SK-N-SH (cell line): ENCODE measurements at regions not wholly inside any gene's neighbourhood (a gene's known extent, or its start where the extent isn't known, plus 50 kb on each side); places are given as distances from the start of the nearest gene placed in this dataset.

Source experiments
- CTCF ChIA-PET: fragments of 300-600, 350-600 bp; formaldehyde crosslinking; extraction: SDS; loops from one replicate; lab custom pipeline; 2021; lab: Yijun Ruan, JAX
- POLR2A ChIA-PET: fragments of 350-600 bp; sonication (Branson Sonifier 250); formaldehyde crosslinking; extraction: SDS; loops from one replicate; lab custom pipeline; 2020; ENCODE audit warnings: antibody characterized with exemption, inconsistent platforms; lab: Yijun Ruan, JAX
- DNase-seq: peaks from one replicate; pipeline ENCODE4 v3.0.0; 2012
- H2AFZ ChIP-seq: fragments of 200-600 bp; sonication (generic); 2 replicates; pipeline ENCODE4 v1.8.1; 2016; ENCODE audit warnings: antibody characterized with exemption, mild to moderate bottlenecking, low read depth
- H3F3A ChIP-seq: fragments of 200-600 bp; sonication (generic); replicated peaks from 2 replicates; pipeline ENCODE3; 2016; ENCODE audit warnings: antibody characterized with exemption, mild to moderate bottlenecking; ENCODE audit not compliant: insufficient read depth
- H3K27ac ChIP-seq, 2 experiments: fragments of 200-500 bp in 1 of 2; fragments of 200-600 bp in 1 of 2; sonication (Bioruptor generic) in 1 of 2; sonication (generic), shearing (Covaris generic) in 1 of 2; 2 replicates each; pipeline versions ENCODE4 v1.5.1 to v1.6.1; 2014 to 2016; ENCODE audit warnings: low read depth in 2 of 2, inconsistent platforms in 1 of 2, low read length in 1 of 2, mild to moderate bottlenecking in 1 of 2, mixed read lengths in 1 of 2
- H3K27me3 ChIP-seq: fragments of 200-600 bp; sonication (generic), shearing (Covaris generic); 2 replicates; pipeline ENCODE4 v1.6.1; 2016; ENCODE audit warnings: mixed run types; ENCODE audit not compliant: insufficient read depth
- H3K36me3 ChIP-seq, 2 experiments: fragments of 200-500 bp in 1 of 2; fragments of 200-600 bp in 1 of 2; sonication (Bioruptor generic) in 1 of 2; sonication (generic) in 1 of 2; replicated peaks in 1 of 2; 2 replicates each; pipeline versions ENCODE3 to v1.5.1; 2014 to 2016; ENCODE audit warnings: low read length in 1 of 2, mild to moderate bottlenecking in 1 of 2; ENCODE audit not compliant: insufficient read depth in 2 of 2, control insufficient read depth in 1 of 2
- H3K4me1 ChIP-seq, 2 experiments: fragments of 200-500 bp in 1 of 2; fragments of 200-600 bp in 1 of 2; sonication (Bioruptor generic) in 1 of 2; sonication (generic), shearing (Covaris generic) in 1 of 2; 2 replicates each; pipeline versions ENCODE4 v1.5.1 to v1.6.1; 2014 to 2016; ENCODE audit warnings: low read depth in 1 of 2, low read length in 1 of 2, mixed run types in 1 of 2; ENCODE audit not compliant: insufficient read depth in 2 of 2, control insufficient read depth in 1 of 2
- H3K4me2 ChIP-seq: fragments of 200-600 bp; sonication (generic), shearing (Covaris generic); 2 replicates; pipeline ENCODE4 v1.6.1; 2017; ENCODE audit warnings: mixed run types
- H3K4me3 ChIP-seq, 2 experiments: fragments of 200-500 bp in 1 of 2; fragments of 200-600 bp in 1 of 2; sonication (Bioruptor generic) in 1 of 2; sonication (generic), shearing (Covaris generic) in 1 of 2; 2 replicates each; pipeline versions ENCODE4 v1.5.1 to v1.8.1; 2014 to 2016; ENCODE audit warnings: low read depth in 2 of 2, inconsistent platforms in 1 of 2, low read length in 1 of 2, mild to moderate bottlenecking in 1 of 2, mixed read lengths in 1 of 2, moderate library complexity in 1 of 2
- H3K79me2 ChIP-seq: fragments of 200-600 bp; sonication (generic); 2 replicates; pipeline ENCODE4 v1.8.1; 2017; ENCODE audit warnings: mild to moderate bottlenecking; ENCODE audit not compliant: insufficient read depth
- H3K9ac ChIP-seq: fragments of 200-600 bp; sonication (generic); 2 replicates; pipeline ENCODE4 v1.6.1; 2017; ENCODE audit warnings: mixed run types
- H3K9me2 ChIP-seq: fragments of 200-600 bp; sonication (generic); 2 replicates; pipeline ENCODE4 v1.6.1; 2017; ENCODE audit warnings: mixed run types
- H3K9me3 ChIP-seq: fragments of 200-600 bp; sonication (generic); 2 replicates; pipeline ENCODE4 v1.6.1; 2017; ENCODE audit warnings: mixed run types, mild to moderate bottlenecking, moderate library complexity
- H4K20me1 ChIP-seq: fragments of 200-600 bp; sonication (generic); 2 replicates; pipeline ENCODE4 v1.6.1; 2017; ENCODE audit warnings: mild to moderate bottlenecking, mixed run types; ENCODE audit not compliant: insufficient read depth
- EP300 ChIP-seq, 2 experiments: IDR thresholded peaks; 2 replicates each; pipeline versions ENCODE4 v1.4.0 to v1.6.1; 2012; ENCODE audit warnings: borderline replicate concordance in 1 of 2, low read depth in 1 of 2, low read length in 1 of 2
- FOSL2 ChIP-seq: IDR thresholded peaks from 2 replicates; pipeline ENCODE4 v1.4.0; 2012; ENCODE audit warnings: low read depth, mild to moderate bottlenecking, moderate library complexity, borderline replicate concordance
- FOXJ3 ChIP-seq: sonication (generic); formaldehyde crosslinking; IDR thresholded peaks from 2 replicates; pipeline ENCODE4 v1.5.1; 2020; ENCODE audit warnings: mild to moderate bottlenecking, missing genetic modification reagents
- FOXM1 ChIP-seq: IDR thresholded peaks from 2 replicates; pipeline ENCODE4 v1.4.0; 2012; ENCODE audit warnings: low read depth, mild to moderate bottlenecking
- GABPA ChIP-seq: IDR thresholded peaks from 2 replicates; pipeline ENCODE4 v1.4.0; 2012; ENCODE audit warnings: low read depth, mild to moderate bottlenecking
- GATA2 ChIP-seq: sonication (generic); formaldehyde crosslinking; IDR thresholded peaks from 2 replicates; pipeline ENCODE4 v1.5.0; 2020; ENCODE audit warnings: mild to moderate bottlenecking, missing genetic modification reagents
- IRF3 ChIP-seq: fragments of 150-350 bp; IDR thresholded peaks from 2 replicates; pipeline ENCODE4 v1.6.1; 2016; ENCODE audit warnings: mild to moderate bottlenecking, low read depth, low read length
- JUND ChIP-seq: IDR thresholded peaks from 2 replicates; pipeline ENCODE4 v1.4.0; 2012
- NFIC ChIP-seq: IDR thresholded peaks from 2 replicates; pipeline ENCODE4 v1.4.0; 2012; ENCODE audit warnings: borderline replicate concordance
- POLR2AphosphoS5 ChIP-seq: IDR thresholded peaks from 2 replicates; pipeline ENCODE4 v1.6.1; 2012; ENCODE audit warnings: low read depth, low read length
- RAD21 ChIP-seq: IDR thresholded peaks from 2 replicates; pipeline ENCODE4 v1.6.1; 2012; ENCODE audit warnings: mild to moderate bottlenecking, low read length
- RCOR1 ChIP-seq: fragments of 150-350 bp; IDR thresholded peaks from 2 replicates; pipeline ENCODE4 v1.6.1; 2017; ENCODE audit warnings: antibody characterized with exemption, low read length
- RFX5 ChIP-seq: IDR thresholded peaks from 2 replicates; pipeline ENCODE4 v1.6.1; 2012; ENCODE audit warnings: mild to moderate bottlenecking, improper control_type of control experiment, low read length
- RXRA ChIP-seq: IDR thresholded peaks from 2 replicates; pipeline ENCODE4 v1.4.0; 2012; ENCODE audit warnings: low read depth, mild to moderate bottlenecking, borderline replicate concordance
- TAF1 ChIP-seq: IDR thresholded peaks from 2 replicates; pipeline ENCODE4 v1.6.1; 2012; ENCODE audit warnings: low read depth, mild to moderate bottlenecking, low read length, moderate library complexity, borderline replicate concordance
- TEAD4 ChIP-seq: IDR thresholded peaks from 2 replicates; pipeline ENCODE4 v1.4.0; 2012; ENCODE audit warnings: mild to moderate bottlenecking, borderline replicate concordance; ENCODE audit not compliant: insufficient read depth
- WGBS: methylation state at CpG from one replicate; pipeline ENCODE4 v1.1.6; 2017; ENCODE audit warnings: low lambda C conversion rate; 5-methylcytosine and 5-hydroxymethylcytosine counted together
- TF ChIP-seq, protein P1 (sequence below): fragments of 150-350 bp; IDR thresholded peaks from 2 replicates; pipeline ENCODE4 v1.6.1; 2017; ENCODE audit warnings: antibody characterized with exemption, low read length, low read depth, borderline replicate concordance

DNA sequence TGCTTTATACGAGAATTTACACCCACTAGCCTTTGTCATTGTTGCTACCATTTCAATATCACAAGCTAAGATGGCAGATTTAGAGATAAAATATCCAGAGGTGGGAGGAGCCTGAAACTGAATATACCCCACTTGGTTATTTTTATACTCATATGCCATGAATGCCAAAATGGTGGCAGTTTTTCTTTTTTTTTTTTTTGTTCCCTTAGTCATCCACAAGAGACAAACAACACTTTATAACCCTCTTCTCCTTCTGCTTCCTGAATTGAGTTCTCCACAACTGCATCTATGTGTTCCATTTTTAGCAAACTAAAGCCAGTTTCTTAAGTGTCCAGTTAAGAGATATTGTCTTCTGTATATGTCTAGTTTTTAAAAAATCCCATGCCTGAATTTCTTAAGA lies 558.4 kb downstream of the LMO4 start:
- Histone ChIP-seq H3K4me3 (no peak overlapping the region), H3K9ac (no peak overlapping the region), H3F3A (no peaks in the 10 kb centered on the region), H3K27me3 (no peaks in the 10 kb centered on the region), H2AFZ (no peak overlapping the region), H3K9me2 (no peaks in the 10 kb centered on the region), H3K79me2 (no peaks in the 10 kb centered on the region), H3K4me1 (no peaks in the 10 kb centered on the region), H3K4me2 (no peak overlapping the region), H3K9me3 (no peaks in the 10 kb centered on the region), H3K27ac (no peak overlapping the region), H4K20me1 (no peaks in the 10 kb centered on the region), H3K36me3 (no peaks in the 10 kb centered on the region)
- CTCF ChIA-PET = no interaction called here
- TF ChIP-seq, protein P1, sequence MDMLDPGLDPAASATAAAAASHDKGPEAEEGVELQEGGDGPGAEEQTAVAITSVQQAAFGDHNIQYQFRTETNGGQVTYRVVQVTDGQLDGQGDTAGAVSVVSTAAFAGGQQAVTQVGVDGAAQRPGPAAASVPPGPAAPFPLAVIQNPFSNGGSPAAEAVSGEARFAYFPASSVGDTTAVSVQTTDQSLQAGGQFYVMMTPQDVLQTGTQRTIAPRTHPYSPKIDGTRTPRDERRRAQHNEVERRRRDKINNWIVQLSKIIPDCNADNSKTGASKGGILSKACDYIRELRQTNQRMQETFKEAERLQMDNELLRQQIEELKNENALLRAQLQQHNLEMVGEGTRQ = no peak
- TF ChIP-seq NFIC (no peak), FOSL2 (no peak), RFX5 (no peak), TEAD4 (no peak), RAD21 (no peak), FOXM1 (no peak), GATA2 (CRISPR knock-in tag) (no peak), GABPA (no peak), FOXJ3 (no peak), JUND (no peak), RXRA (no peak), IRF3 (no peak), RCOR1 (no peak), TAF1 (no peak)
- POLR2A ChIA-PET = no interaction called here
- DNase-seq = no peak
- WGBS = 32% methylated on average over 1 of the region's 1 CpG

- WGBS = 18% methylated on average over 2 of the region's 2 CpGs
- Histone ChIP-seq H3K27ac (no peak overlapping the region), H3K79me2 (no peaks in the 10 kb centered on the region), H3K9ac (no peak overlapping the region), H3K4me2 (no peak overlapping the region), H3K4me1 (no peaks in the 10 kb centered on the region), H3K9me3 (no peaks in the 10 kb centered on the region), H3K27me3 (no peaks in the 10 kb centered on the region), H3K36me3 (no peaks in the 10 kb centered on the region), H3K4me3 (no peak overlapping the region), H2AFZ (no peak overlapping the region), H3K9me2 (no peaks in the 10 kb centered on the region), H4K20me1 (no peaks in the 10 kb centered on the region), H3F3A (no peaks in the 10 kb centered on the region)
- POLR2A ChIA-PET = no interaction called here
- no peak for DNase-seq
- CTCF ChIA-PET = no interaction called here
- TF ChIP-seq TEAD4 (no peak), EP300 (IDR thresholded peaks at IDR 0.05; ENCODE audit: borderline replicate concordance in 1 of 2, low read depth in 1 of 2, low read length in 1 of 2) (no peak), POLR2AphosphoS5 (no peak), IRF3 (no peak), RFX5 (no peak), RXRA (no peak)
Measured at GRCh38 chr1:87888446-87888845, 559.8 kb downstream of the LMO4 start.
